ENCODE measurements at regions not wholly inside any gene's neighbourhood (a gene's known extent, or its start where the extent isn't known, plus 50 kb on each side); places are given as distances from the start of the nearest gene placed in this dataset.

GRCh38 chr6:63395381-63395780 lies 75.6 kb upstream of the LGSN start:
- DNase-seq (ENCODE audit: low read depth): no peak
- TF ChIP-seq CTCF (IDR thresholded peaks at IDR 0.05; ENCODE audit: insufficient read depth, low read depth, low read length, missing control alignments): no peak
- H3K4me3 ChIP-seq (ENCODE audit: low read depth, low read length): no peak overlapping the region

GRCh38 chr6:63403725-63404124 lies 83.9 kb upstream of the LGSN start:
- no peak for TF ChIP-seq CTCF (IDR thresholded peaks at IDR 0.05; ENCODE audit: insufficient read depth, low read depth, low read length, missing control alignments)
- H3K4me3 ChIP-seq (ENCODE audit: low read depth, low read length): no peak overlapping the region
- no peak for DNase-seq (ENCODE audit: low read depth)

GRCh38 chr6:63410435-63411426 lies 90.9 kb upstream of the LGSN start:
- H3K4me3 ChIP-seq (ENCODE audit: low read depth, low read length): no peak overlapping the region

GRCh38 chr6:63415286-63415685 lies 95.5 kb upstream of the LGSN start:
- no peak overlapping the region for H3K4me3 ChIP-seq (ENCODE audit: low read depth, low read length)
- TF ChIP-seq CTCF (IDR thresholded peaks at IDR 0.05; ENCODE audit: insufficient read depth, low read depth, low read length, missing control alignments): no peak
- DNase-seq (ENCODE audit: low read depth): no peak

More at GRCh38 chr6:63410435-63411426, 90.9 kb upstream of the LGSN start:
- TF ChIP-seq CTCF (IDR thresholded peaks at IDR 0.05; ENCODE audit: insufficient read depth, low read depth, low read length, missing control alignments): no peak
- no peak for DNase-seq (ENCODE audit: low read depth)

GRCh38 chr6:63418741-63419140 lies 99.0 kb upstream of the LGSN start:
- TF ChIP-seq CTCF (IDR thresholded peaks at IDR 0.05; ENCODE audit: insufficient read depth, low read depth, low read length, missing control alignments): no peak
- H3K4me3 ChIP-seq (ENCODE audit: low read depth, low read length): no peak overlapping the region
- DNase-seq (ENCODE audit: low read depth): no peak

- no peak for TF ChIP-seq CTCF (IDR thresholded peaks at IDR 0.05; ENCODE audit: insufficient read depth, low read depth, low read length, missing control alignments)
- no peak overlapping the region for H3K4me3 ChIP-seq (ENCODE audit: low read depth, low read length)
- no peak for DNase-seq (ENCODE audit: low read depth)
Measured at GRCh38 chr6:63424636-63425035, 104.9 kb upstream of the LGSN start.
